ENCODE measurements at regions not wholly inside any gene's neighbourhood (a gene's known extent, or its start where the extent isn't known, plus 50 kb on each side); places are given as distances from the start of the nearest gene placed in this dataset.

DNA sequence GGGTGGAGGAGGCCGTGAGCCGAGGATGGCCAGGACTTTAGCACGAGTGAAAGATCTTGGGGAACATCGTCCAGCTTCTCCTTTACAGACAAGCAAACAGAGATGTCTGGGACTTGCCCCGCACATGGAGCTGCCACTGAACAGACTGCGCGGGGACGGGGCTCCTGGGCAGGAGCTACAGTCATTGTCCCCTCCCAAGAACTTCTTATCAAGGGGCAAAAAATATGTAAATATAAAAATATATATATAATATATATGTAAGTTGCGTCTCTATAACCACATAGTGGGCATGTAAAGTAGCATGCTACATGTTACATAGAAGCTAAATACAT lies 245.0 kb upstream of the SALL3 start:
- H3K14ac ChIP-seq (ENCODE audit: low read length in 2 of 2) = no peak overlapping the region
- no peak overlapping the region for H2BK120ac ChIP-seq (ENCODE audit: low read depth, low read length)
- no peak overlapping the region for H3K4ac ChIP-seq (ENCODE audit: low read depth in 1 of 2, low read length in 2 of 2)
- no peak overlapping the region for H3K4me3 ChIP-seq (ENCODE audit: insufficient read depth in 1 of 2, low read depth in 1 of 2, low read length in 2 of 2)
- H3K27me3 ChIP-seq (ENCODE audit: control insufficient read depth in 1 of 2, insufficient read depth in 1 of 2, low read length in 2 of 2) = no peaks in the 10 kb centered on the region
- H2BK5ac ChIP-seq (ENCODE audit: low read depth, low read length, poor library complexity, severe bottlenecking) = no peak overlapping the region
- H3K79me1 ChIP-seq (replicated peaks; ENCODE audit: low read length, poor library complexity, severe bottlenecking) = no peaks in the 10 kb centered on the region
- H4K91ac ChIP-seq (ENCODE audit: low read length) = no peak overlapping the region
- H3K27ac ChIP-seq (ENCODE audit: low read length, poor library complexity, severe bottlenecking) = no peak overlapping the region
- H3K36me3 ChIP-seq (ENCODE audit: control insufficient read depth in 1 of 2, insufficient read depth in 2 of 2, low read depth in 1 of 2, low read length in 2 of 2) = no peaks in the 10 kb centered on the region
- H2BK15ac ChIP-seq (ENCODE audit: low read depth, poor library complexity, severe bottlenecking) = no peak overlapping the region
- H2BK12ac ChIP-seq (ENCODE audit: low read length in 2 of 2) = no peak overlapping the region
- H3K4me1 ChIP-seq (ENCODE audit: control insufficient read depth, insufficient read depth, low read depth, low read length) = no peaks in the 10 kb centered on the region
- no peak overlapping the region for H2AFZ ChIP-seq (ENCODE audit: low read depth, low read length)
- no peak overlapping the region for H3K23ac ChIP-seq (ENCODE audit: low read length in 2 of 2)
- H2AK5ac ChIP-seq (ENCODE audit: low read length, severe bottlenecking) = no peak overlapping the region
- H3K18ac ChIP-seq (ENCODE audit: low read depth in 1 of 2, low read length in 2 of 2) = no peak overlapping the region
- H3K4me2 ChIP-seq (ENCODE audit: low read length, poor library complexity, severe bottlenecking) = no peak overlapping the region
- no peak overlapping the region for H4K8ac ChIP-seq (ENCODE audit: low read length)
- no peak for DNase-seq
- H3K9ac ChIP-seq (ENCODE audit: low read length) = no peak overlapping the region
- H3K9me3 ChIP-seq (ENCODE audit: control insufficient read depth, low read length) = no peaks in the 10 kb centered on the region
- 88% methylated on average over 5 of the region's 9 CpGs for WGBS

DNA sequence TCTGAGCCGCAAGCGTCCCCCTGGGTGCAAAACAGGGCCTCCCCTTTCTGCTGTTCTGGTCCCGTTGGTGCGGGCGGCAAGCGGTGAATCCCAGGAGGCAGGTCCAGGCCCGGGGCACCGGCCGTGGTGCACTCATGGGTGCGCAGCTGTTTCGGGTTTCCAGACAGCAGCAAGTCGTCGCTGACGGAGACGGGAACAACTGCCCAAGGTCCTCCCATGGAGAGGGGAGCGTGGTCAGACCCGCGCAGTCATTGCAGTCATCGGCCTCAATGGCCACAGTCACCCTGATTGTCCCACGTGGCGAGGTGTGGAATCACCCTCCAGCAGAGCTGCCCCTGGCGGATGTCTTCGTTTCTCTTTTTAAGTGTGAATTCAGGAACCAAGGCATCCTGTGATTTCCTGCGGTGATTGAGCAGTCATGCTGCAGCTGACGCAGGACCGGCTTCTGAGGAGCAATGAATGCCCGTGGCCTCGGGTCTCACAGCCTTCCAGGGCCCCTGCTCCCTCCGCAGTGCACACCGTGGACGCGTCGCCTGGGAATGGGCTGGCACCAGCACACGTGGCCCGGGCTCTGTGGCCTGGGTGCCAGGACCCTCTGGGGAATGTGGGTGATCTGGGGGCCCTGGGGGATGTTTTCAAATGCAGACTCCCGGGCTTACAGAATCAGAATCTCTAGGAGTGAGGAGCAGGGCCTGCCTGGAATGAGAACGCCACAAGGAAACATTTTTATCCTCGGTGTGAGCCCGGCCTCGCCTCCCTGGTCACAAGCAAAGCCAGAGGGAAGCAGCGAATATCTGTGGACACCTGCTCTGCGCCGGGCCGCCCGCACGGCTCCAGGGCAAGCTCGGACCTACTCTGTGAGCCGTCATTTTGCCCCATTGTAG lies 244.2 kb upstream of the SALL3 start:
- no peak overlapping the region for H4K8ac ChIP-seq (ENCODE audit: low read length)
- no peaks in the 10 kb centered on the region for H3K36me3 ChIP-seq (ENCODE audit: control insufficient read depth in 1 of 2, insufficient read depth in 2 of 2, low read depth in 1 of 2, low read length in 2 of 2)
- no peak overlapping the region for H3K4me3 ChIP-seq (ENCODE audit: insufficient read depth in 1 of 2, low read depth in 1 of 2, low read length in 2 of 2)
- H2BK5ac ChIP-seq (ENCODE audit: low read depth, low read length, poor library complexity, severe bottlenecking) = no peak overlapping the region
- H3K4me1 ChIP-seq (ENCODE audit: control insufficient read depth, insufficient read depth, low read depth, low read length) = no peaks in the 10 kb centered on the region
- no peak overlapping the region for H3K23ac ChIP-seq (ENCODE audit: low read length in 2 of 2)
- H2AK5ac ChIP-seq (ENCODE audit: low read length, severe bottlenecking) = no peak overlapping the region
- H3K9ac ChIP-seq (ENCODE audit: low read length) = no peak overlapping the region
- H3K79me1 ChIP-seq (replicated peaks; ENCODE audit: low read length, poor library complexity, severe bottlenecking) = no peaks in the 10 kb centered on the region
- no peak overlapping the region for H4K91ac ChIP-seq (ENCODE audit: low read length)
- H3K9me3 ChIP-seq (ENCODE audit: control insufficient read depth, low read length) = no peaks in the 10 kb centered on the region
- no peak overlapping the region for H3K14ac ChIP-seq (ENCODE audit: low read length in 2 of 2)
- no peak overlapping the region for H2BK12ac ChIP-seq (ENCODE audit: low read length in 2 of 2)
- no peak overlapping the region for H2BK15ac ChIP-seq (ENCODE audit: low read depth, poor library complexity, severe bottlenecking)
- H3K18ac ChIP-seq (ENCODE audit: low read depth in 1 of 2, low read length in 2 of 2) = no peak overlapping the region
- WGBS = 91% methylated on average over 48 of the region's 48 CpGs
- no peak overlapping the region for H2BK120ac ChIP-seq (ENCODE audit: low read depth, low read length)
- H3K27me3 ChIP-seq (ENCODE audit: control insufficient read depth in 1 of 2, insufficient read depth in 1 of 2, low read length in 2 of 2) = no peaks in the 10 kb centered on the region
- H3K4me2 ChIP-seq (ENCODE audit: low read length, poor library complexity, severe bottlenecking) = no peak overlapping the region
- no peak overlapping the region for H3K4ac ChIP-seq (ENCODE audit: low read depth in 1 of 2, low read length in 2 of 2)
- DNase-seq = no peak
- H3K27ac ChIP-seq (ENCODE audit: low read length, poor library complexity, severe bottlenecking) = no peak overlapping the region
- no peak overlapping the region for H2AFZ ChIP-seq (ENCODE audit: low read depth, low read length)

DNA sequence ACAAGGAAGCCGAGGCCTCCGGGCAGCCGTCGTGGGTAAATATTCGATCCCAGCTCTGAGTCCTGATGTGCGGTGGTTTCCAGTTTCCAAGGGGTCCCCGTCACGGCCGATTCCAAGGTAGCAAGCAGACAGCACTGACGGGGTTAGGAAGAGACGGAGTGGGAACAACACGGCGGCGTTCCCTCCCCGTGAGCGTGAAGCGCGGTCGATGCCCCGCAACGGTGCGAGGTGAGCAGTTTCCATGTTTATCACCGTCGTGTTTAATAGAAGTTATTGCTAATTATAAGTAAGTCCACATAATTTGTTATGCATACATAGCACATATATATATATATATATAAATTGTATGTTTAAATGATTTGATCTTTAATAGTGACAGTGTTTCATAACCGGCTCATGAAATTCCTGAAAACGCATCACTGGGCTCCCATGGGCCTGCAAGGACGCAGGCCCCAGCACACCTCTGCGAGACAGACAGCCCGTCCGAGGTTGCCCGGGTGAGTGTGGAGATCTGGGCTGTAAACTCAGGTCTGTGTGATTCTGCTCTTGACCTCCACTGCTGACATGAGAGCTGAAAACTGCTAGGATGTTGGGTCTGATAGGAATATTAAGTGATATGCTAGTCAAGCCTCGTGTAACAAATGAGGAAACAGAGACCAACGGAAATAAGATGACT lies 243.5 kb upstream of the SALL3 start:
- Histone ChIP-seq H3K4me2 (ENCODE audit: low read length, poor library complexity, severe bottlenecking) (no peak overlapping the region), H3K9me3 (ENCODE audit: control insufficient read depth, low read length) (no peaks in the 10 kb centered on the region), H3K79me1 (replicated peaks; ENCODE audit: low read length, poor library complexity, severe bottlenecking) (no peaks in the 10 kb centered on the region), H3K9ac (ENCODE audit: low read length) (no peak overlapping the region), H4K8ac (ENCODE audit: low read length) (no peak overlapping the region), H3K27ac (ENCODE audit: low read length, poor library complexity, severe bottlenecking) (no peak overlapping the region), H2BK120ac (ENCODE audit: low read depth, low read length) (no peak overlapping the region), H2BK15ac (ENCODE audit: low read depth, poor library complexity, severe bottlenecking) (no peak overlapping the region), H3K14ac (ENCODE audit: low read length in 2 of 2) (no peak overlapping the region), H3K4me1 (ENCODE audit: control insufficient read depth, insufficient read depth, low read depth, low read length) (no peaks in the 10 kb centered on the region), H2BK12ac (ENCODE audit: low read length in 2 of 2) (no peak overlapping the region), H3K4ac (ENCODE audit: low read depth in 1 of 2, low read length in 2 of 2) (no peak overlapping the region), H2AFZ (ENCODE audit: low read depth, low read length) (no peak overlapping the region), H3K23ac (ENCODE audit: low read length in 2 of 2) (no peak overlapping the region), H2BK5ac (ENCODE audit: low read depth, low read length, poor library complexity, severe bottlenecking) (no peak overlapping the region), H2AK5ac (ENCODE audit: low read length, severe bottlenecking) (no peak overlapping the region), H3K4me3 (ENCODE audit: insufficient read depth in 1 of 2, low read depth in 1 of 2, low read length in 2 of 2) (no peak overlapping the region), H4K91ac (ENCODE audit: low read length) (no peak overlapping the region), H3K18ac (ENCODE audit: low read depth in 1 of 2, low read length in 2 of 2) (no peak overlapping the region), H3K27me3 (ENCODE audit: control insufficient read depth in 1 of 2, insufficient read depth in 1 of 2, low read length in 2 of 2) (no peaks in the 10 kb centered on the region), H3K36me3 (ENCODE audit: control insufficient read depth in 1 of 2, insufficient read depth in 2 of 2, low read depth in 1 of 2, low read length in 2 of 2) (no peaks in the 10 kb centered on the region)
- no peak for DNase-seq
- 90% methylated on average over 19 of the region's 33 CpGs for WGBS

DNA sequence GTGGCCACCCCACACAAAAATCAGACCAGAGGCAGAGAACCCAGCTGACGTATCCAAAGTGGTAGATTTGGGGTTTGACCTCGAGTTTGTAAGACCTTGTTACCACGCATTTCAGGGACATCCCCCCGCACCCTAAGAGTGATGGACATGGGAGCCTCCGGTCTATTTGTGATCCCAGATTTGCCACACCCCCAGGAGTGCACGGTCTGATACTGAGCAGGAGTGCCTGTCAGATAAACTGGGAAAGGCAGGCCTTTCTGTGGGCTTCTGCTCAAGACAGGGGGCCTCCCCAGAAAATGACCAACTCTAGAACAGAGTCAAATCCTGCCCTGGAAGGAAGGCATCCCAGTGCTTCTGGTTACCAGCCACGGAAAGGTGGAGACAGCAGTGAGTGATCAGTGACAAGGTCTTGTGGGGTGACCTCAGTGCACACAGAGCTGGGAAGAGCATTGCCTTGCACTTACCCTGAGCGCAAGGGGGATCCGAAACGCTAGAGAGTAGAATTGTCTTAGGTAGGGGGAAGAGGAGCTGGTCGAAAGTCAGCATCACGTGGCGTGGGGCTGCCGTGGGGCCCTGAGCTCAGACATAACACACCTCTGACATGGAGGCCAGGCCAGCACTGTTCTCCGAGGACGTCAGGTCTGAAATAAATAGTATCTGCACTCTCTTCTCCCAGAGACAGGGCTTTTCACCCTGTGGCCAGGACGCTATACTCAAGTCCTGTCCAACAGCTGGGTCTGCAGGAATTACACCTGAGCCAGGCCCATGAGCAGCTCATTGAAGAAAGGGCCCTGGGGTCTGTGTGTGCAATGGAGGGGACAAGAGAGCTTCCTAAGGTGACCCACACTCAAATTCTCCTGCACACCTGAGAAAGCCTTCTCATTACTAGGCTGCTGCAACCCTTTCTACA lies 242.4 kb upstream of the SALL3 start:
- WGBS = 79% methylated on average over 17 of the region's 17 CpGs
- H3K4me2 ChIP-seq (ENCODE audit: low read length, poor library complexity, severe bottlenecking) = no peak overlapping the region
- H4K8ac ChIP-seq (ENCODE audit: low read length) = no peak overlapping the region
- H2BK12ac ChIP-seq (ENCODE audit: low read length in 2 of 2) = no peak overlapping the region
- H3K9me3 ChIP-seq (ENCODE audit: control insufficient read depth, low read length) = no peaks in the 10 kb centered on the region
- H3K27me3 ChIP-seq (ENCODE audit: control insufficient read depth in 1 of 2, insufficient read depth in 1 of 2, low read length in 2 of 2) = no peaks in the 10 kb centered on the region
- no peak overlapping the region for H3K23ac ChIP-seq (ENCODE audit: low read length in 2 of 2)
- no peaks in the 10 kb centered on the region for H3K4me1 ChIP-seq (ENCODE audit: control insufficient read depth, insufficient read depth, low read depth, low read length)
- H4K91ac ChIP-seq (ENCODE audit: low read length) = no peak overlapping the region
- H2AFZ ChIP-seq (ENCODE audit: low read depth, low read length) = no peak overlapping the region
- no peak overlapping the region for H3K18ac ChIP-seq (ENCODE audit: low read depth in 1 of 2, low read length in 2 of 2)
- H3K4ac ChIP-seq (ENCODE audit: low read depth in 1 of 2, low read length in 2 of 2) = no peak overlapping the region
- no peak overlapping the region for H2AK5ac ChIP-seq (ENCODE audit: low read length, severe bottlenecking)
- H3K9ac ChIP-seq (ENCODE audit: low read length) = no peak overlapping the region
- no peaks in the 10 kb centered on the region for H3K36me3 ChIP-seq (ENCODE audit: control insufficient read depth in 1 of 2, insufficient read depth in 2 of 2, low read depth in 1 of 2, low read length in 2 of 2)
- H3K14ac ChIP-seq (ENCODE audit: low read length in 2 of 2) = no peak overlapping the region
- H3K27ac ChIP-seq (ENCODE audit: low read length, poor library complexity, severe bottlenecking) = no peak overlapping the region
- no peak overlapping the region for H2BK15ac ChIP-seq (ENCODE audit: low read depth, poor library complexity, severe bottlenecking)
- H3K79me1 ChIP-seq (replicated peaks; ENCODE audit: low read length, poor library complexity, severe bottlenecking) = no peaks in the 10 kb centered on the region
- no peak overlapping the region for H2BK120ac ChIP-seq (ENCODE audit: low read depth, low read length)
- H2BK5ac ChIP-seq (ENCODE audit: low read depth, low read length, poor library complexity, severe bottlenecking) = no peak overlapping the region
- DNase-seq = no peak
- H3K4me3 ChIP-seq (ENCODE audit: insufficient read depth in 1 of 2, low read depth in 1 of 2, low read length in 2 of 2) = no peak overlapping the region

Measured in mesenchymal stem cell (in vitro differentiated cells and primary cell).